Stimulated activated effector memory CD8-positive, alpha-beta T cell treated with anti-CD3 and anti-CD28 coated beads, Interleukin-12 subunit alpha, Interleukin-12 subunit beta, amount 100 ng/mL, for 72 hours (primary cell): ENCODE measurements at regions not wholly inside any gene's neighbourhood (a gene's known extent, or its start where the extent isn't known, plus 50 kb on each side); places are given as distances from the start of the nearest gene placed in this dataset.

Source experiments
- ATAC-seq: fragments of 150-1000 bp; cut with Tn5 transposase; 2 replicates; pipeline ENCODE4 v1.10.0; 2021
- DNase-seq, 2 donors: peaks; one replicate each; pipeline ENCODE4 v3.0.0; 2021 to 2022; ENCODE audit warnings: low spot score in 2 of 2
- H3K27ac Mint-ChIP-seq: one replicate; pipeline ENCODE4 v1.8.0; 2022; ENCODE audit warnings: mild to moderate bottlenecking, mixed read lengths
- H3K36me3 Mint-ChIP-seq: one replicate; pipeline ENCODE4 v1.8.0; 2022; ENCODE audit warnings: mild to moderate bottlenecking, mixed read lengths
- H3K4me1 Mint-ChIP-seq: one replicate; pipeline ENCODE4 v1.8.0; 2022; ENCODE audit warnings: mixed read lengths
- H3K4me3 Mint-ChIP-seq: one replicate; pipeline ENCODE4 v1.8.0; 2022; ENCODE audit warnings: mild to moderate bottlenecking, mixed read lengths
- H3K9me3 Mint-ChIP-seq: one replicate; pipeline ENCODE4 v1.8.0; 2022; ENCODE audit warnings: mixed read lengths

- H3K9me3 Mint-ChIP-seq = no peaks in the 10 kb centered on the region
- H3K4me3 Mint-ChIP-seq = no peak overlapping the region
- no peak overlapping the region for H3K27ac Mint-ChIP-seq
- H3K4me1 Mint-ChIP-seq = no peaks in the 10 kb centered on the region
- no peak for DNase-seq
- no peak for ATAC-seq
- no peaks in the 10 kb centered on the region for H3K36me3 Mint-ChIP-seq
These were observed 213.2 kb upstream of the IL12A start for GRCh38 chr3:159775372-159775961.

- no peak for ATAC-seq
- H3K4me1 Mint-ChIP-seq = no peaks in the 10 kb centered on the region
- DNase-seq = no peak
- H3K36me3 Mint-ChIP-seq = no peaks in the 10 kb centered on the region
- no peak overlapping the region for H3K27ac Mint-ChIP-seq
- no peaks in the 10 kb centered on the region for H3K9me3 Mint-ChIP-seq
- H3K4me3 Mint-ChIP-seq = no peak overlapping the region
These were observed 211.9 kb upstream of the IL12A start for GRCh38 chr3:159776779-159777178.

- Mint-ChIP-seq H3K27ac (no peak overlapping the region), H3K9me3 (no peaks in the 10 kb centered on the region), H3K4me3 (no peak overlapping the region), H3K4me1 (no peaks in the 10 kb centered on the region), H3K36me3 (no peaks in the 10 kb centered on the region)
- DNase-seq = no peak
- ATAC-seq = no peak
These were observed 208.8 kb upstream of the IL12A start for GRCh38 chr3:159779883-159780282.

GRCh38 chr3:159781867-159782266 is 206.8 kb upstream of the IL12A start:
- ATAC-seq (no peak), DNase-seq (no peak)
- no peak overlapping the region for H3K4me3 Mint-ChIP-seq
- H3K4me1 Mint-ChIP-seq = no peaks in the 10 kb centered on the region
- no peaks in the 10 kb centered on the region for H3K9me3 Mint-ChIP-seq
- no peaks in the 10 kb centered on the region for H3K36me3 Mint-ChIP-seq
- no peak overlapping the region for H3K27ac Mint-ChIP-seq

- Mint-ChIP-seq H3K27ac (no peak overlapping the region), H3K9me3 (no peaks in the 10 kb centered on the region), H3K4me1 (no peaks in the 10 kb centered on the region), H3K36me3 (no peaks in the 10 kb centered on the region), H3K4me3 (no peak overlapping the region)
- no peak for DNase-seq
- ATAC-seq = no peak
These were observed 205.8 kb upstream of the IL12A start for GRCh38 chr3:159782724-159783421.

GRCh38 chr3:159783780-159784742 is 204.6 kb upstream of the IL12A start:
- Mint-ChIP-seq H3K36me3 (no peaks in the 10 kb centered on the region), H3K27ac (no peak overlapping the region), H3K9me3 (no peaks in the 10 kb centered on the region), H3K4me3 (no peak overlapping the region), H3K4me1 (no peaks in the 10 kb centered on the region)
- ATAC-seq (no peak), DNase-seq (no peak)

- Mint-ChIP-seq H3K27ac (no peak overlapping the region), H3K36me3 (no peaks in the 10 kb centered on the region), H3K9me3 (no peaks in the 10 kb centered on the region), H3K4me3 (no peak overlapping the region), H3K4me1 (no peaks in the 10 kb centered on the region)
- DNase-seq (no peak), ATAC-seq (no peak)
These were observed 203.3 kb upstream of the IL12A start for GRCh38 chr3:159785273-159785708.

- Mint-ChIP-seq H3K27ac (no peak overlapping the region), H3K36me3 (no peaks in the 10 kb centered on the region), H3K9me3 (no peaks in the 10 kb centered on the region), H3K4me1 (no peaks in the 10 kb centered on the region), H3K4me3 (no peak overlapping the region)
- DNase-seq (no peak), ATAC-seq (peak; percentile 16)
These were observed 202.0 kb upstream of the IL12A start for GRCh38 chr3:159786489-159787177.

- no peak overlapping the region for H3K4me3 Mint-ChIP-seq
- no peaks in the 10 kb centered on the region for H3K4me1 Mint-ChIP-seq
- no peaks in the 10 kb centered on the region for H3K9me3 Mint-ChIP-seq
- ATAC-seq = no peak
- DNase-seq = no peak
- no peak overlapping the region for H3K27ac Mint-ChIP-seq
- no peaks in the 10 kb centered on the region for H3K36me3 Mint-ChIP-seq
These were observed 201.5 kb upstream of the IL12A start for GRCh38 chr3:159787178-159787574.

GRCh38 chr3:159787794-159788205 is 200.8 kb upstream of the IL12A start:
- H3K27ac Mint-ChIP-seq = no peak overlapping the region
- H3K4me3 Mint-ChIP-seq = no peak overlapping the region
- H3K4me1 Mint-ChIP-seq = no peaks in the 10 kb centered on the region
- H3K36me3 Mint-ChIP-seq = no peaks in the 10 kb centered on the region
- no peaks in the 10 kb centered on the region for H3K9me3 Mint-ChIP-seq
- ATAC-seq = no peak
- DNase-seq = no peak

- Mint-ChIP-seq H3K27ac (no peak overlapping the region), H3K4me3 (no peak overlapping the region), H3K9me3 (no peaks in the 10 kb centered on the region), H3K4me1 (no peaks in the 10 kb centered on the region), H3K36me3 (no peaks in the 10 kb centered on the region)
- no peak for DNase-seq
- no peak for ATAC-seq
These were observed 200.3 kb upstream of the IL12A start for GRCh38 chr3:159788291-159788690.

GRCh38 chr3:159789017-159789416 is 199.6 kb upstream of the IL12A start:
- Mint-ChIP-seq H3K4me3 (no peak overlapping the region), H3K9me3 (no peaks in the 10 kb centered on the region), H3K27ac (no peak overlapping the region), H3K4me1 (no peaks in the 10 kb centered on the region), H3K36me3 (no peaks in the 10 kb centered on the region)
- no peak for DNase-seq
- no peak for ATAC-seq

GRCh38 chr3:159789742-159790635 is 198.6 kb upstream of the IL12A start:
- DNase-seq (no peak), ATAC-seq (no peak)
- H3K4me1 Mint-ChIP-seq = no peaks in the 10 kb centered on the region
- no peaks in the 10 kb centered on the region for H3K36me3 Mint-ChIP-seq
- no peaks in the 10 kb centered on the region for H3K9me3 Mint-ChIP-seq
- no peak overlapping the region for H3K4me3 Mint-ChIP-seq
- H3K27ac Mint-ChIP-seq = no peak overlapping the region

GRCh38 chr3:159791336-159791735 is 197.3 kb upstream of the IL12A start:
- H3K9me3 Mint-ChIP-seq = no peaks in the 10 kb centered on the region
- no peak overlapping the region for H3K4me3 Mint-ChIP-seq
- no peaks in the 10 kb centered on the region for H3K4me1 Mint-ChIP-seq
- DNase-seq = no peak
- ATAC-seq = no peak
- no peaks in the 10 kb centered on the region for H3K36me3 Mint-ChIP-seq
- H3K27ac Mint-ChIP-seq = no peak overlapping the region
